H9 (cell line): ENCODE measurements at regions not wholly inside any gene's neighbourhood (a gene's known extent, or its start where the extent isn't known, plus 50 kb on each side); places are given as distances from the start of the nearest gene placed in this dataset.

Experiments
- DNase-seq: peaks from one replicate; pipeline ENCODE4 v3.0.0-alpha.2; 2017
- H2AFZ ChIP-seq: one replicate; pipeline ENCODE4 v1.6.1; 2013; ENCODE audit warnings: mild to moderate bottlenecking, low read length, control low read depth, moderate library complexity
- H2AK5ac ChIP-seq: 2 replicates; pipeline ENCODE4 v1.6.1; 2013; ENCODE audit warnings: low read length, control low read depth, mixed read lengths; ENCODE audit not compliant: insufficient read length
- H2BK120ac ChIP-seq: one replicate; pipeline ENCODE4 v1.6.1; 2013; ENCODE audit warnings: low read depth, mild to moderate bottlenecking, low read length, control low read depth, inconsistent platforms; ENCODE audit not compliant: poor library complexity, severe bottlenecking
- H2BK12ac ChIP-seq: 2 replicates; pipeline ENCODE4 v1.6.1; 2013; ENCODE audit warnings: low read length, control low read depth, mixed read lengths, low read depth; ENCODE audit not compliant: insufficient read length
- H2BK15ac ChIP-seq: 2 replicates; pipeline ENCODE4 v1.6.1; 2013; ENCODE audit warnings: low read depth, low read length, control low read depth
- H2BK20ac ChIP-seq: one replicate; pipeline ENCODE4 v1.6.1; 2013; ENCODE audit warnings: low read depth, mild to moderate bottlenecking, low read length, control low read depth, inconsistent platforms; ENCODE audit not compliant: poor library complexity, severe bottlenecking
- H2BK5ac ChIP-seq: 2 replicates; pipeline ENCODE4 v1.6.1; 2013; ENCODE audit warnings: low read length, control low read depth, mixed read lengths; ENCODE audit not compliant: insufficient read length
- H3K14ac ChIP-seq: 2 replicates; pipeline ENCODE4 v1.6.1; 2013; ENCODE audit warnings: low read length, control low read depth; ENCODE audit not compliant: insufficient read depth
- H3K18ac ChIP-seq: 2 replicates; pipeline ENCODE4 v1.6.1; 2013; ENCODE audit warnings: low read depth, mild to moderate bottlenecking, mixed read lengths, low read length, control low read depth; ENCODE audit not compliant: insufficient read length
- H3K23ac ChIP-seq: 2 replicates; pipeline ENCODE4 v1.6.1; 2013; ENCODE audit warnings: low read length, control low read depth, mixed read lengths, low read depth; ENCODE audit not compliant: insufficient read length
- H3K23me2 ChIP-seq: 2 replicates; pipeline ENCODE4 v1.6.1; 2013; ENCODE audit warnings: low read depth, mild to moderate bottlenecking, mixed read lengths, low read length, control low read depth; ENCODE audit not compliant: insufficient read length, poor library complexity, severe bottlenecking
- H3K27ac ChIP-seq: 2 replicates; pipeline ENCODE4 v1.5.1; 2013; ENCODE audit warnings: low read length, control low read depth, mixed read lengths, low read depth; ENCODE audit not compliant: insufficient read length
- H3K27me3 ChIP-seq: 2 replicates; pipeline ENCODE4 v1.6.1; 2013; ENCODE audit warnings: low read length, control low read depth, inconsistent platforms; ENCODE audit not compliant: insufficient read depth
- H3K4ac ChIP-seq: 2 replicates; pipeline ENCODE4 v1.6.1; 2013; ENCODE audit warnings: low read depth, mild to moderate bottlenecking, control low read depth, inconsistent platforms, low read length, moderate library complexity
- H3K4me1 ChIP-seq: 2 replicates; pipeline ENCODE4 v1.6.1; 2013; ENCODE audit warnings: low read length, control low read depth, inconsistent platforms; ENCODE audit not compliant: insufficient read depth
- H3K4me2 ChIP-seq: 2 replicates; pipeline ENCODE4 v1.6.1; 2013; ENCODE audit warnings: low read length, control low read depth, mixed read lengths; ENCODE audit not compliant: insufficient read length, insufficient read depth
- H3K56ac ChIP-seq: 2 replicates; pipeline ENCODE4 v1.6.1; 2013; ENCODE audit warnings: low read depth, mild to moderate bottlenecking, mixed read lengths, low read length, control low read depth; ENCODE audit not compliant: insufficient read length
- H3K79me1 ChIP-seq: 2 replicates; pipeline ENCODE4 v1.6.1; 2013; ENCODE audit warnings: low read depth, mild to moderate bottlenecking, moderate library complexity, low read length, control low read depth, inconsistent platforms; ENCODE audit not compliant: insufficient read depth, poor library complexity, severe bottlenecking
- H3K79me2 ChIP-seq: 2 replicates; pipeline ENCODE4 v1.6.1; 2013; ENCODE audit warnings: low read length, control low read depth, inconsistent platforms; ENCODE audit not compliant: insufficient read depth
- H3K9ac ChIP-seq: 2 replicates; pipeline ENCODE4 v1.6.1; 2013; ENCODE audit warnings: low read length, control low read depth, mixed read lengths; ENCODE audit not compliant: insufficient read length; ENCODE audit errors: extremely low read depth
- H3K9me3 ChIP-seq: one replicate; pipeline ENCODE4 v1.6.1; 2013; ENCODE audit warnings: low read depth, low read length, inconsistent platforms; ENCODE audit not compliant: control insufficient read depth
- H3T11ph ChIP-seq: one replicate; pipeline ENCODE4 v1.6.1; 2013; ENCODE audit warnings: mild to moderate bottlenecking, low read length, control low read depth, inconsistent platforms
- H4K20me1 ChIP-seq: one replicate; pipeline ENCODE4 v1.6.1; 2013; ENCODE audit not compliant: control insufficient read depth, insufficient read length, insufficient read depth
- H4K5ac ChIP-seq: 2 replicates; pipeline ENCODE4 v1.6.1; 2013; ENCODE audit warnings: low read depth, mild to moderate bottlenecking, mixed read lengths, low read length, control low read depth; ENCODE audit not compliant: insufficient read length
- H4K8ac ChIP-seq: replicated peaks from 2 replicates; pipeline ENCODE4 v1.6.1; 2013; ENCODE audit warnings: low read length, control low read depth, mixed read lengths, low read depth; ENCODE audit not compliant: insufficient read length
- H4K91ac ChIP-seq: 2 replicates; pipeline ENCODE4 v1.6.1; 2013; ENCODE audit warnings: low read depth, mild to moderate bottlenecking, moderate library complexity, mixed read lengths, low read length, control low read depth; ENCODE audit not compliant: insufficient read length
- H3K27ac Mint-ChIP-seq, 3 experiments: 2 replicates in 2 of 3; 3 replicates in 1 of 3; pipeline ENCODE4 v1.8.0; 2020 to 2021; ENCODE audit warnings: mixed read lengths in 3 of 3, mild to moderate bottlenecking in 1 of 3, moderate library complexity in 1 of 3
- H3K27me3 Mint-ChIP-seq: 2 replicates; pipeline ENCODE4 v1.8.0; 2021; ENCODE audit warnings: low read depth, mild to moderate bottlenecking, moderate library complexity, mixed read lengths
- H3K36me3 Mint-ChIP-seq, 3 experiments: 2 replicates in 2 of 3; 3 replicates in 1 of 3; pipeline ENCODE4 v1.8.0; 2020 to 2021; ENCODE audit warnings: low read depth in 3 of 3, mixed read lengths in 3 of 3; ENCODE audit not compliant: insufficient read depth in 1 of 3
- H3K4me1 Mint-ChIP-seq, 2 experiments: 2 replicates each; pipeline ENCODE4 v1.8.0; 2020; ENCODE audit warnings: mixed read lengths in 2 of 2
- H3K4me3 Mint-ChIP-seq, 2 experiments: 2 replicates in 1 of 2; 3 replicates in 1 of 2; pipeline ENCODE4 v1.8.0; 2020 to 2021; ENCODE audit warnings: mild to moderate bottlenecking in 2 of 2, mixed read lengths in 2 of 2, moderate library complexity in 1 of 2
- H3K9me3 Mint-ChIP-seq, 2 experiments: 2 replicates in 1 of 2; 3 replicates in 1 of 2; pipeline ENCODE4 v1.8.0; 2020; ENCODE audit warnings: mild to moderate bottlenecking in 2 of 2, mixed read lengths in 2 of 2, moderate library complexity in 1 of 2
- WGBS: extraction: QIAGEN DNeasy Blood & Tissue Kit; methylation state at CpG from one replicate; pipeline ENCODE4 v1.1.7; 2013; ENCODE audit warnings: missing lambda C conversion rate, low lambda C conversion rate, mixed read lengths; ENCODE audit not compliant: insufficient read length; ENCODE audit errors: extremely low coverage; 5-methylcytosine and 5-hydroxymethylcytosine counted together
- TF ChIP-seq, protein P1 (sequence below): fragments of 200-600 bp; sonication (generic); conservative IDR thresholded peaks from 3 replicates; pipeline ENCODE4 v1.8.0; 2021; ENCODE audit warnings: antibody characterized with exemption, mild to moderate bottlenecking

DNA sequence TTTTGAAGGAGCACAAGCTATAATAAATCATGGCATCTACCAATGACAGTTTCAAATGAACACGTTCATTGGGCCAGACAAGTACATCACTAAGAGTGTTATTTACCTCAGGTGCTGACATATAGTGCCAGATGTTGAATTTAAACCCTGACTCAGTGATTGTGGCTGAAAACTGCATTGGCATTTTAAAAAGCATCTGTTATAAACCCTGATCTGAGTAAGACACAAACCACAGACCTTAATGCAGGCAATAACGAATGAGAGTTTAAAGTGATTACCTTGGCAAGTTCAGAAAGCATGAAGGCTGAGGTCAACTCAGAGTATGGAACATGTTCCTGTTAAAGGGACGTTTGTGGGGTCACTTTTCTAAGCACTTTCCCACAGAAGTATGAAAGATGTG, 865.1 kb upstream of the TMPRSS15 start:
- Histone ChIP-seq H4K8ac (no peak overlapping the region), H4K20me1 (no peaks in the 10 kb centered on the region), H3K9me3 (no peaks in the 10 kb centered on the region), H3K4ac (no peak overlapping the region), H3K23ac (no peak overlapping the region), H4K5ac (no peak overlapping the region), H2BK20ac (no peak overlapping the region), H2BK15ac (no peak overlapping the region), H3K4me2 (no peak overlapping the region), H2AK5ac (no peak overlapping the region), H2BK12ac (no peak overlapping the region), H3K18ac (no peak overlapping the region), H3K4me1 (no peaks in the 10 kb centered on the region), H3K56ac (no peak overlapping the region), H2BK120ac (no peak overlapping the region), H3K14ac (no peak overlapping the region), H4K91ac (no peak overlapping the region), H3K23me2 (no peaks in the 10 kb centered on the region), H3K9ac (no peak overlapping the region), H3K79me1 (no peaks in the 10 kb centered on the region), H3T11ph (no peak overlapping the region), H2BK5ac (no peak overlapping the region), H3K27ac (no peak overlapping the region), H3K27me3 (no peaks in the 10 kb centered on the region), H3K79me2 (no peaks in the 10 kb centered on the region), H2AFZ (no peak overlapping the region)
- no peak overlapping the region for H3K27ac Mint-ChIP-seq
- no CpG with 5 or more reads among the region's 3 CpGs for WGBS
- no peak overlapping the region for H3K4me3 Mint-ChIP-seq
- no peaks in the 10 kb centered on the region for H3K36me3 Mint-ChIP-seq
- no peaks in the 10 kb centered on the region for H3K27me3 Mint-ChIP-seq
- no peak for DNase-seq
- TF ChIP-seq, protein P1, sequence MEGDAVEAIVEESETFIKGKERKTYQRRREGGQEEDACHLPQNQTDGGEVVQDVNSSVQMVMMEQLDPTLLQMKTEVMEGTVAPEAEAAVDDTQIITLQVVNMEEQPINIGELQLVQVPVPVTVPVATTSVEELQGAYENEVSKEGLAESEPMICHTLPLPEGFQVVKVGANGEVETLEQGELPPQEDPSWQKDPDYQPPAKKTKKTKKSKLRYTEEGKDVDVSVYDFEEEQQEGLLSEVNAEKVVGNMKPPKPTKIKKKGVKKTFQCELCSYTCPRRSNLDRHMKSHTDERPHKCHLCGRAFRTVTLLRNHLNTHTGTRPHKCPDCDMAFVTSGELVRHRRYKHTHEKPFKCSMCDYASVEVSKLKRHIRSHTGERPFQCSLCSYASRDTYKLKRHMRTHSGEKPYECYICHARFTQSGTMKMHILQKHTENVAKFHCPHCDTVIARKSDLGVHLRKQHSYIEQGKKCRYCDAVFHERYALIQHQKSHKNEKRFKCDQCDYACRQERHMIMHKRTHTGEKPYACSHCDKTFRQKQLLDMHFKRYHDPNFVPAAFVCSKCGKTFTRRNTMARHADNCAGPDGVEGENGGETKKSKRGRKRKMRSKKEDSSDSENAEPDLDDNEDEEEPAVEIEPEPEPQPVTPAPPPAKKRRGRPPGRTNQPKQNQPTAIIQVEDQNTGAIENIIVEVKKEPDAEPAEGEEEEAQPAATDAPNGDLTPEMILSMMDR, result no peak
- H3K9me3 Mint-ChIP-seq, result no peaks in the 10 kb centered on the region; a peak in 2 of 5 replicates
- H3K4me1 Mint-ChIP-seq, result peaks cover 0 to 2% of the 10 kb centered on the region in 2 experiments; a peak in 1 of 4 replicates
